ENCODE measurements at regions not wholly inside any gene's neighbourhood (a gene's known extent, or its start where the extent isn't known, plus 50 kb on each side); places are given as distances from the start of the nearest gene placed in this dataset.
"Not testable (repeated sequence)": the region's sequence is repeated elsewhere in the genome, so short reads cannot be mapped to it uniquely, and the experiment has no call there.

GRCh38 chr14:106585692-106586091, 1059.3 kb downstream of the TMEM121 start:
- Histone ChIP-seq H3K27ac (ENCODE audit: low read depth in 1 of 2, low read length in 2 of 2) (no peak overlapping the region), H3K36me3 (ENCODE audit: control insufficient read depth in 4 of 4, insufficient read depth in 3 of 4, low read depth in 1 of 4, low read length in 3 of 4) (no peaks in the 10 kb centered on the region), H3K27me3 (ENCODE audit: control insufficient read depth in 4 of 4, insufficient read depth in 4 of 4, low read length in 3 of 4) (no peaks in the 10 kb centered on the region), H3K9me3 (ENCODE audit: control insufficient read depth in 4 of 4, low read length in 3 of 4) (no peaks in the 10 kb centered on the region), H3K4me1 (ENCODE audit: control insufficient read depth in 4 of 4, insufficient read depth in 4 of 4, low read length in 3 of 4) (no peaks in the 10 kb centered on the region), H3K9ac (ENCODE audit: low read depth in 1 of 2, low read length in 2 of 2) (no peak overlapping the region), H3K4me3 (ENCODE audit: low read depth in 1 of 3, low read length in 3 of 3) (no peak overlapping the region)
- WGBS: 63% methylated on average over 9 of the region's 9 CpGs
- TF ChIP-seq EGR1 (IDR thresholded peaks at IDR 0.05; ENCODE audit: low read depth in 2 of 2) (no peak), REST (IDR thresholded peaks at IDR 0.05) (no peak), NR2F2 (IDR thresholded peaks at IDR 0.05) (no peak), FOXA2 (IDR thresholded peaks at IDR 0.05) (no peak), TAF1 (conservative IDR thresholded peaks at IDR 0.05) (no peak), RXRA (IDR thresholded peaks at IDR 0.05) (no peak), CTCF (IDR thresholded peaks at IDR 0.05; ENCODE audit: low read depth, low read length, missing input control) (no peak), GABPA (IDR thresholded peaks at IDR 0.05 in 1 of 2, conservative IDR thresholded peaks at IDR 0.05 in 1 of 2) (no peak), SP1 (IDR thresholded peaks at IDR 0.05) (no peak)
- no peak for DNase-seq (ENCODE audit: low spot score)

- peak; percentile 52 for DNase-seq (ENCODE audit: low spot score)
These were observed 1059.8 kb downstream of the TMEM121 start for GRCh38 chr14:106586098-106586704.

GRCh38 chr14:106591539-106591938, 1065.2 kb downstream of the TMEM121 start:
- H3K9ac ChIP-seq (ENCODE audit: low read depth in 1 of 2, low read length in 2 of 2); H3K9me3 ChIP-seq (ENCODE audit: control insufficient read depth in 4 of 4, low read length in 3 of 4): not testable (repeated sequence)
- 81% methylated on average over 7 of the region's 7 CpGs for WGBS

More at GRCh38 chr14:106586098-106586704, 1059.8 kb downstream of the TMEM121 start:
- Histone ChIP-seq H3K27me3 (ENCODE audit: control insufficient read depth in 4 of 4, insufficient read depth in 4 of 4, low read length in 3 of 4) (peaks cover 0 to under 1% (median 0%) of the 10 kb centered on the region in 4 donors), H3K4me3 (ENCODE audit: low read depth in 1 of 3, low read length in 3 of 3) (no peak overlapping the region), H3K27ac (ENCODE audit: low read depth in 1 of 2, low read length in 2 of 2) (no peak overlapping the region), H3K36me3 (ENCODE audit: control insufficient read depth in 4 of 4, insufficient read depth in 3 of 4, low read depth in 1 of 4, low read length in 3 of 4) (no peaks in the 10 kb centered on the region), H3K9me3 (ENCODE audit: control insufficient read depth in 4 of 4, low read length in 3 of 4) (no peaks in the 10 kb centered on the region), H3K4me1 (ENCODE audit: control insufficient read depth in 4 of 4, insufficient read depth in 4 of 4, low read length in 3 of 4) (no peaks in the 10 kb centered on the region), H3K9ac (ENCODE audit: low read depth in 1 of 2, low read length in 2 of 2) (no peak overlapping the region)
- WGBS: 55% methylated on average over 8 of the region's 8 CpGs
- TF ChIP-seq CTCF (IDR thresholded peaks at IDR 0.05; ENCODE audit: low read depth, low read length, missing input control) (peak; percentile 24), RAD21 (IDR thresholded peaks at IDR 0.05) (peak in 1 of 2 donors; percentile 27), YY1 (IDR thresholded peaks at IDR 0.05) (no peak)

GRCh38 chr14:106592115-106592852, 1065.9 kb downstream of the TMEM121 start:
- not testable (repeated sequence) for DNase-seq (ENCODE audit: low spot score); H3K27ac ChIP-seq (ENCODE audit: low read depth in 1 of 2, low read length in 2 of 2); H3K4me1 ChIP-seq (ENCODE audit: control insufficient read depth in 4 of 4, insufficient read depth in 4 of 4, low read length in 3 of 4); H3K36me3 ChIP-seq (ENCODE audit: control insufficient read depth in 4 of 4, insufficient read depth in 3 of 4, low read depth in 1 of 4, low read length in 3 of 4); H3K27me3 ChIP-seq (ENCODE audit: control insufficient read depth in 4 of 4, insufficient read depth in 4 of 4, low read length in 3 of 4); H3K9ac ChIP-seq (ENCODE audit: low read depth in 1 of 2, low read length in 2 of 2); H3K9me3 ChIP-seq (ENCODE audit: control insufficient read depth in 4 of 4, low read length in 3 of 4); H3K4me3 ChIP-seq (ENCODE audit: low read depth in 1 of 3, low read length in 3 of 3)
- WGBS: 63% methylated on average over 24 of the region's 24 CpGs

More at GRCh38 chr14:106591539-106591938, 1065.2 kb downstream of the TMEM121 start:
- H3K4me3 ChIP-seq (ENCODE audit: low read depth in 1 of 3, low read length in 3 of 3); DNase-seq (ENCODE audit: low spot score); H3K27ac ChIP-seq (ENCODE audit: low read depth in 1 of 2, low read length in 2 of 2); H3K4me1 ChIP-seq (ENCODE audit: control insufficient read depth in 4 of 4, insufficient read depth in 4 of 4, low read length in 3 of 4); H3K27me3 ChIP-seq (ENCODE audit: control insufficient read depth in 4 of 4, insufficient read depth in 4 of 4, low read length in 3 of 4); H3K36me3 ChIP-seq (ENCODE audit: control insufficient read depth in 4 of 4, insufficient read depth in 3 of 4, low read depth in 1 of 4, low read length in 3 of 4): not testable (repeated sequence)
